HG03354 (cell line): ENCODE measurements at regions not wholly inside any gene's neighbourhood (a gene's known extent, or its start where the extent isn't known, plus 50 kb on each side); places are given as distances from the start of the nearest gene placed in this dataset.
A peak's percentile ranks its signal among the peaks of the same experiment; 100 is the strongest.
"Not testable (repeated sequence)": the region's sequence is repeated elsewhere in the genome, so short reads cannot be mapped to it uniquely, and the experiment has no call there.

Source experiments
- ATAC-seq: cut with Tn5 transposase; IDR thresholded peaks from one replicate; pipeline ENCODE4 v1.9.1; 2021; ENCODE audit warnings: mild to moderate bottlenecking; ENCODE audit not compliant: unreplicated experiment, poor library complexity, severe bottlenecking

DNA sequence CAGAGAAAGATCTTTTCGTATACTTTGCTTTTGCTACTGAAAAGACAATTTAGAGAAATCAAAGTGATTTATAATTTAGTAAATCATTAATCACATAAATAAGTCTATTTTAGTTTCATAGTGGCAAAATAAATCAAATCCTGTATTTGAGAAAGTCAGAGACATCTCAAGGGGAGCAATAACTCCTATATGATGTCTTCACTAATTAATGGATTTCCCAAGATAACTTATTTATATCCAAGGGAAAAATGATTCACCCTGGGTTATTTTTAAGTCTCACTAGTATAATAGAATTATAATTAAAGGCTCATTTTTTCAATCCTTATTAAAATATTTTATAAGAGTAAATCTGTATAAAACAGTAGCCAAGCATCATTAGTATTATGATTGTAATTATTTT, 177.8 kb upstream of the GIMD1 start:
- no peak for ATAC-seq

DNA sequence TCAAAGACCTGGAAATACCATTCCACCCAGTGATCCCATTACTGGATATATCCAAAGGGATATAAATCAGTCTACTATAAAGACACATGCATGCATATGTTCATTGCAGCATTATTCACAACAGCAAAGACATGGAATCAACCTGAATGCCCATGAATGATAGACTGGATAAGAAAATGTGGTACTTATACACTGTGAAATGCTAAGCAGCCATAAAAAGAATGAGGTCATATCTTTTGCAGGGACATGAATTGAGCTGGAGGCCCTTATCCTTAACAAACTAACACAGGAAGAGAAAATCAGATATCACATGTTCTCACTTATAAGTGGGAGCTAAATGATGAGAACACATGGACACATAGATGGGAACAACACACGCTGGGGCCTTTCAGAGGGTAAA, 174.0 kb upstream of the GIMD1 start:
- not testable (repeated sequence) for ATAC-seq

DNA sequence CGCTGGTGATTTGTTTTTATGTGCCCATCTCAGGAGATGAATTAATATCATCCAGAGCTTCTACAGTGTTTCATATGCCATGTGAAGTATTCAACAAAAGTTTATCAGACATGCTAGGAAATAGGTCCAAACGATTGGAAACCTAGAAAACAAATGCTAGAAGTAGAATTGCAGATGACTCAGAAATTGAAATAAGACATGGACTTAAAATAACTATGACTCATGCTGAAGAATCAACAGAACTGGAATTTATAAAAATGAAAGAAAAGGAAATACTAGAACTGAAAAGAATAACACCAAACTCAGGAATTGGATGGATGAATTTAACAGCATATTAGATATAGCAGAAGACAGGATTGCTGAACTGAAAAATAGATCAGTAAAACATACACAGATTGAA, 172.7 kb upstream of the GIMD1 start:
- no peak for ATAC-seq

GRCh38 chr4:106530821-106531220, 162.2 kb upstream of the GIMD1 start:
- ATAC-seq, result no peak

DNA sequence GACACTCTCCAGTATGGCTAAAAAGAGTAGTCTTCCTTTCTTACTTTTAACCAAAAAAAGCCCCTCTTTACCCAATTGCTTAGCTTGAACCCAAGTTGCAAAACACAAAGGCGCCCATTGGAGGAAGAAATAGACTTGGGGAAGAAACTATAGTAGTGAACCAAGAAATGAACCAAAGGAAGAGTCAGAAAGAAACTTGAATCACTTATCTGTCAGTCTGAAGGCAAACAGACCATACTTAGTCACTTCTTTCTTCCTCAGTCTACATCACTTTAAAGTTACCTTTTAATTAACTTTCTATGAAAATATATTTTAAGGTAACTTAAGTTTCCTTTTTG, 161.4 kb upstream of the GIMD1 start:
- ATAC-seq, result no peak

DNA sequence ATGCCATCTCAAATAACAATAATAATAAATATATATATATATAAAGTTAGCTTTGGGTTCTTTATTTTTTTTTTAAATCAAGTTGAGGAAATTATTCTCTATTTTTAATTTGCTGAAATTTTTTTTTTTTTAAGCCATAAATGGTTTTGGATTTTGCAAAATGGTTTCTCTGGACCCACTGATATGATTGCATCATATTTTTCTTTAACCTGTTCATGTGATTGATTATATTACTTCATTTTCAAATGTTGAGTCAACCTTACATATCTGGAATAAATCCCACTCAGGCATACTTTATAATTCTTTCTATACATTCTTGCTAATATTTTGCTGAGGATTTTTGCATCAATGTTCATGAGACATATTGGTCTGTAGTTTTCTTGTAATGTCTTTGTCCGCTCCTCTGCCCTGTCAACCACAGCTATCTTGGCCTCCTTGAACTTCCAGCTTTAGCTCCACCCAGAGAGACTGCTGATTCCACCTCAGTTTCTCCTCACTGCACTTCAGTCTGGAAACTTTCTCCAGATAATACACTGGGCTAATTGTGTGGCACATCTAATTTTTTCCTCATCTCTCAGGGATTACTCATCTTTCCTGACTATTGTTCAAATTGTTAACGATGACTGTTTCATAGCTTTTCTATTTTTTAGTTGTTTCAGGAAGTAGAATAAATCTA, 160.9 kb upstream of the GIMD1 start:
- no peak for ATAC-seq

DNA sequence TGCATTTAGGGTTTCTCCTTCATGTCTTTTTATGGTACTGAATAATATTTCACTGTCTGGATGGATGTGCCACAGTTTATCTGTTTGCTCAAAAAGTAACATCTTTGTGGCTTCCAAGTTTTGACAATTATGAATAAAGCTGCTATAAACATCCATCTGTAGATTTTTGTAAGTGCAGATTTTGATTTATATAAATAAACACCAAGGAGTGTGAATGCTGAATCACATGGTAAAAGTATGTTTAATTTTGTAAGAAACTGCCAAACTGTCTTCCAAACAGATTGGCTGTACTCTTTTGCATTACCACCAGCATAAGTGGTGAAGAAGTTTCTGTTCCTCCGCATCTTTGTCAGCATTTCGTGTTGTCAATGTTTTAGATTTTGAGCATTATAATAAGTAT, 158.7 kb upstream of the GIMD1 start:
- no peak for ATAC-seq

- ATAC-seq, result not testable (repeated sequence)
These were observed 156.8 kb upstream of the GIMD1 start for GRCh38 chr4:106525425-106525824.

DNA sequence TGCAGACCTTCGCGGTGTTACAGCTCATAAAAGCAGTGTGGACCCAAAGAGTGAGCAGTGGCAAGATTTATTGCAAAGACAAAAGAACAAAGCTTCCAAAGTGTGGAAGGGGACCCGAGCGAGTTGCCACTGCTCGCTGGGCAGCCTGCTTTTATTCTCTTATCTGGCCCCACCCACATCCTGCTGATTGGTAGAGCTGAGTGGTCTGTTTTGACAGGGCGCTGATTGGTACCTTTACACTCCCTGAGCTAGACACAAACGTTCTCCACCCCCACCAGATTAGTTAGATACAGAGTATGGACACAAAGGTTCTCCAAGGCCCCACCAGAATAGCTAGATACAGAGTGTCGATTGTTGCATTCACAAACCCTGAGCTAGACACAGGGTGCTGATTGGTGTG, 156.2 kb upstream of the GIMD1 start:
- not testable (repeated sequence) for ATAC-seq

DNA sequence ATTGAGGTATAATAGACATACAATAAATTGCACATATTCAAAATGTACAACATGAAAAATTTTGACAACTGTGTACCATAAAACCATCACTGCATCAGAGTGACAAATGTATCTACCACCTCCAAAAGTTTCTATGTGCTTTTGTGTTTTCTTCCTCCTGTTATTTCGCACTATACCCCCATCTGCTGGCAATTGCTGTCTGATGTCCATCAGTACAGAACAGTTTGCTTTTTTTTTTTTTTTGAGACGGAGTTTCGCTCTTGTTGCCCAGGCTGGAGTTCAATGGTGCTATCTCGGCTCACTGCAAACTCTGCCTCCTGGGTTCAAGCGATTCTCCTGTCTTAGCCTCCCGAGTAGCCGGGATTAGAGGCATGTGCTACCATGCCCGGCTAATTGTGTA, 154.3 kb upstream of the GIMD1 start:
- ATAC-seq, result no peak

GRCh38 chr4:106512706-106513105, 144.1 kb upstream of the GIMD1 start:
- ATAC-seq, result no peak

- no peak for ATAC-seq
These were observed 138.9 kb upstream of the GIMD1 start for GRCh38 chr4:106507440-106507839.

DNA sequence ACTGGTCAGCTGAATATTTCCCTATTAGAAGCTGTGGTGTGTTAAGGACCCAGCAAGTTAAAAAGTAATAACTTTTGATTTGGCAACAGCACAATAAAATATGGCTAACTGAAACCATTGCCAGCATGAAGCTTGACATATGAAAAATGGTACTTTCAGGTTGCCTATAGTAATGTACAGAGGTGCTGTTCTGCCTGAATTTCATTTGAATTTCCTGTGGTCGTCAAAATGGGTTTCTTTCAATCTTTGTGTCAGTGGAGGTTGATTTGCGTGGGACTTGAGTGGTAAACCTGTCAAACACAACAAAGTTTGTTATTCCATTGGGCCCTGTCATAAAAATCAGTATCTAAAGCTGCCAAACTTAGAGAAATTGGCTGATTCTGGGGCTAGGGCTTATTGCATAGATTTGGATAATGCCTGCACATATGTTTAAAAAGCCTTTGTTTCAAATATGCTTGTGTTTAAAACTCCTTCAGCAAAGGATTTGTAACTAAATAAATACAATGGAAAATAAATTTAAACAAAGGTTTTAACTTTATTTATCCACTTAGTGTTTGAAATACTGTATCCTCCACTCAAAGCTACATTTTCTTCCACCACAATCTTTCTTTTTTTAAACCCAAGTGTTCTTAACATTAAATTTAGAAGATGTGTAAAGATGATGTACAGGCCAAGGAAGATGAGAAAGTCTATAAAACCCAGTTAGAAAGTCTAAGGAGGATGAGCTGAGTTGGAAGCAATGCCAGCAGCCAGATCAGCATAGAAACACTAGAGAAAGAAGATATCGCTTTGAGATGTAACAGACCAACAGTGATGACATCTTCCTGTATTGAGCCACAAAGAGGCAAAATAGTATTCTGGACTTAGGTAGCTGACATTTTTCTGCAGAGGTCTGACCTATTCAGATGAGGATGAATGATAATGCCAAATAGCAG, 134.8 kb upstream of the GIMD1 start:
- no peak for ATAC-seq

DNA sequence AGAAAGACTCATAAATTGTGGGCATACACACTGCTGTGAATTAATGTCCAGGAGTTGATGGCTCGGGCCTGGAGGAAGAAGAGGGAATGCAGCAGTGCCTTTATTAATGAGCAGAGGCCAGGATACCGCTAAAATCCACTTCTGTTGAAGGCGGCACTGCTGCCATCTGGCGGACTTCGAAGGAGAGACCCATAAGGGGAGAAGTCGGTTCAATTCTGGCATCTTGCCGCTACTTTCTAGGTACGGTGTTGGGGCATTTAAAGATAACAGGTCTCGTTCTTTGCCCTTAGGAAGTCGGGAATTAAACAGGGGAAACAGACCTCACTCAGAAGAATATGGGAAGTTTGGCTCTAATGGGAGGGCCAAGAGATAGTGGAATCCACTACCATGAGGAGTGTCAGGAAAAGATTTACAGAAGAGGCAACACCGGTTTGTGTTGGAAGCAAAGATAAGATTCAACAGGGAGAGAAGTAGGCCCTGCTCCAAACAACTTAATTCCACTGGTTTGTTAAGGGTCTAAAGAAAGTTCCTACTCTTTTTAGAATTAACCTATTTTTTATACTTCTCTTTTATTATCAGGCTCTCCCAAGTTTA, 133.6 kb upstream of the GIMD1 start:
- peak; percentile 90 for ATAC-seq

GRCh38 chr4:106497271-106497670, 128.7 kb upstream of the GIMD1 start:
- no peak for ATAC-seq

- ATAC-seq, result no peak
These were observed 127.5 kb upstream of the GIMD1 start for GRCh38 chr4:106496061-106496460.

GRCh38 chr4:106495476-106495875, 126.9 kb upstream of the GIMD1 start:
- no peak for ATAC-seq

GRCh38 chr4:106494066-106494465, 125.5 kb upstream of the GIMD1 start:
- no peak for ATAC-seq

- no peak for ATAC-seq
These were observed 124.5 kb upstream of the GIMD1 start for GRCh38 chr4:106493086-106493485.

- no peak for ATAC-seq
These were observed 118.0 kb upstream of the GIMD1 start for GRCh38 chr4:106486533-106486932.

GRCh38 chr4:106481801-106482200, 113.2 kb upstream of the GIMD1 start:
- ATAC-seq, result no peak
